Right hindlimb (tissue), 1 donor: ENCODE measurements at regions not wholly inside any gene's neighbourhood (a gene's known extent, or its start where the extent isn't known, plus 50 kb on each side); places are given as distances from the start of the nearest gene placed in this dataset.

ENCODE experiments used
- DNase-seq: peaks from one replicate; pipeline ENCODE4 v3.0.0-alpha.2; 2018

DNA sequence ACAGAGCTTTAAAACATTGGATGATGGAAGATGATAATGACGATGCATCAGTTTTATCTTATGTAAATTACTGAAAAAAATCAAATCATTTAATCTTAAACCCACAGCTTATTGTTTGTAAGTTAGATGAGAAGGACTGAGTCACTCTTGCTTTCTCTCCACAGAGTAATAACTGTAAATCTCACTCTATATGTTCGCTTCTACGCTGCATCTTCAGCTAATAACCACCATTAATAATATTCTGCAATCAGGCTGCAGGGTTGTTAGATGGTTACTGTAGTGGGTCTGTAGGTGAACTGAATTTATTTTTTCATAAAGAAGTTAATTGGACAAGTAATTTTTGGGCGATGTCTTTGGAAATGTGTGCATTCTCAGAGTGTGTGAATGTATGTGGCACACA, 260.0 kb downstream of the FAT3 start:
- DNase-seq = no peak

DNA sequence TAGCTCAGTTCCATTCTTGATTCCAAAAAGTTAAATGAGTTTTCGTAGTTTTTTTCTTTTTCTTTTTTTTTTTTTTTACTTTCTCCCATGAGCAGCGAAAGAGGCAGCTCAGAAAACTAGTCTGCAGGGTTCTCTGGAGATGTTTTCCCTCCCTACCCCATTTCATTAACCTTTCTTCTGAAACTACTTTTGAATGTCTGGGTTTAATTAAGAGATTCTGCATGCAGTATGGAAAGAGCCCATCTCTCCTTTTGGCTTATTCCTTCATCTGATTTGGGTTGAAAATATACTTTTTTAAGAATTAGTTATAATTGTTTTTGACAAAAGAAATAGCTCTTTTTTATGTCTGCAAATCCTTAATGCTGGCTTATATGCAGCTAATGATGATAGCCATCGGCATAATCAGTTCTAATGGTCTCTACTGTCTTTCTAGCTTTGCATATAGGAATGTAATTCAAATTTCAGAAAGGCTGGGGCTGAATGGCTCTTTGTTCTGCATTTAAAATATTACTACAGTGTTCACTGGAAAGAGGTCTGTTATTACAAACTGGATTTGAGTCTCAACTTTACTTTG, 265.3 kb downstream of the FAT3 start:
- DNase-seq = no peak

DNA sequence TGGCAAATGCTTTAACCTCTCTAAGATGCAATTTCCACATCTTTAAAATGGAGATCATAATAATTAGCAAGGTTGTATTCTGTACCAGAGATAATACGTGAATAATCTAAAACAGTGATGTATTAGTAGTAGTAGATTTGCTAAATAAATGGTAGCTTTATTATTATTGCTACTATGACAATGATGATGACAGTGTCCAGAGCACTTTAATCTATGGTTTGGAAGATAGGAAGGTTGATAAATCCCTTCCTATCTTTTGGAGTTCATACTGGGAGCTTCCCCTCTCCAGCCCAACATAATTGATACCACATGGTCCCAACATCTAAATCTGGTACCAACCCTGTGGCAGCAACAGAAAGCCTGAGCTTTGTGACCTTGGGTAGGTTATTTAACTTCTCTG, 267.8 kb downstream of the FAT3 start:
- DNase-seq = no peak

DNA sequence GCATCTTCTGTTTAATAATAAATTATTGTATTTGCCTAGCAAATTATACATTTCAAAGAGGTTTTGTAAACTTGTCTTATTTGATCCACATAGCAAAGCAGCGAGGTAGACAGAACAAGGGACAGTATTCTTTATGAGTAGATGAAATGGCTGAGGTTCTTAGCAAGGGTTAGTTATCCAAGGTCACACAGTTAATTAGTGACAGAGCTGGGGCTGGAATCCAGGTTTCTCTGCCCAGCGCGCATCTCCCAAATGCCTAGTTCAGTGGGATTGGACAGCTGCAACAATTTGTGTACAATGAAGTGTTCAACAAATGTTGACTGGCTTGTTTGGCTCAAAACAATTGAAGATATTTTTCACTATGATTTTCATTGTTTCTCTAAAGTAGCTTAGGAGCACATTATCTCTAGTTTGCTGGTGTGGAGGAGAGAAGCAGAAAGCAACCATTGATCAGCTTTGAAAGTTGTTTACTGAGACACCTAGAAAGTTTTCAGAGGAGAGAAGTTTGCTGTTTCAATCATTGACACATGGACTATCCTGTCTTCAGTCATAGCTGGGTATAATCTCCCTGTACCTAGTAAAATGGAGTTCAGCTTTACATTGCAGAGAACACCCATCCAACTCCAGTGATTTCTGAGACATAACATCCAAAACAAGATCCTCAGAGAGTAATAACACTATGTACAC, 270.6 kb downstream of the FAT3 start:
- no peak for DNase-seq

DNA sequence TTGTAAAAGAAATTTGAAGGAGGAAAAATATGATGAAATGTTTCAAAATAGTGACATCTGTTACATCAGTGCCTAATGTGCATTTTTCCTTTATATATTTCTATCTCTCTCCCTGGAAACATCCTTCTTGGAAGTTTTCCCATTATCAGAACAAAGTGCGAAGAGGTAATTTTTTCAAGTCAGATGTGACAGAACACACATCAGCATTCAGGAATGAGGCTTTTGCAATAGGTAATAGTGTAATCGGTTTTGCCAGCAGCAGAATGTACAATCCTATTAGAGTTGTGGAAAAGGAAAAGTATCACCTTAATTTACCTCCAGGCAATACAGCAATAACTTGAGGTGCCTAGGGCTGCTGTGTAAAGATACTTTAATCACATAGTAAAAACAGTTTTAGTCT, 275.8 kb downstream of the FAT3 start:
- no peak for DNase-seq

DNA sequence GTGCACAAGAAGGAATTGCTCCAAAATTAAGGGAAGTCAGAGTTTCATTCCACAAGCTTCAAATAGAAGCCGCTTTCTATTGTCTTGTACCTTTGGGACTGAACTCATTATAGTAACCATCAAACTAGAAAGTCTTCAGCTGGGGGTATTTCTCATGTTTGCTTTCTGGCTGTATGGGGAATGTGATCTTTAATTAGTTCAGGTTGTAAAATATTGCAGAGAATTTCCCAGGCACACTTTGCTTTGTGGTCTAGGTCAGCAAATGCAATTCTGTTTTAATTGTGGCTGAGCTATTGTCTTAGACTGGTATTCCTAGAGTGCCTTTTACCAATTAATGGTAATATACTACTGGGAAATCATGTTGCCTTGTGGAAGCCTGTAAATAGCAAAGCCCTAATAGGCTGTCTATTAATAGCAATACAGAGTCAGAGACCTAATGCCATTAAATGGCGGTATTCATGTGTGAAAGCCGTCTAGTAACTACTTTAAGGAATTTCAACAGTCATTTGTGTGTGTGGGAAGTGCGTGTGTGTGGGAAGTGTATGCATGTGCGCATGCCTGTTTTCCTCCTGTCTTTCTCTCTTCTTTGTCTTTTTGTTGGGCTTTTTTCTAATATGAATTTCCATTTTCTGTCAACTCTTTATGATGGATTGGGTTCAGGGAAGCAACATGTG, 276.6 kb downstream of the FAT3 start:
- DNase-seq = no peak

DNA sequence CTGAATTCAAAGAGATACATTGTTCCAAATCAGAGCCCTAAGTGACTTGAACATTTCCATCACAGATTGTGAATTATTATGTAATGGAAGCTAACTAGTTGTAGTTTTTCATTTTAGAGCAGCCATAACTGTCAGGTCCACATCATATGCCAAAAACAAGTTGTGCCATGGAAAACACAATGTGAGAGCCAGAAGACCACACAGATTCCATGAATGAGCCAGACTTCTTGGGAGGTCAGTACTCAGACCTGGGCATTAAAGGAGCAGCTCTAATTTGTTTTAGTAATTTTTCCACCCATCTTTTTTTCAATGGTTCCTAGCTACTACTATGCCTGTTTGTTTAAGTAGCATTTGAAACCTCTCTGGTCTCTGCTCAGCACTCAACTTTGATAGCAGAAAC, 279.4 kb downstream of the FAT3 start:
- DNase-seq = peak; percentile 26

DNA sequence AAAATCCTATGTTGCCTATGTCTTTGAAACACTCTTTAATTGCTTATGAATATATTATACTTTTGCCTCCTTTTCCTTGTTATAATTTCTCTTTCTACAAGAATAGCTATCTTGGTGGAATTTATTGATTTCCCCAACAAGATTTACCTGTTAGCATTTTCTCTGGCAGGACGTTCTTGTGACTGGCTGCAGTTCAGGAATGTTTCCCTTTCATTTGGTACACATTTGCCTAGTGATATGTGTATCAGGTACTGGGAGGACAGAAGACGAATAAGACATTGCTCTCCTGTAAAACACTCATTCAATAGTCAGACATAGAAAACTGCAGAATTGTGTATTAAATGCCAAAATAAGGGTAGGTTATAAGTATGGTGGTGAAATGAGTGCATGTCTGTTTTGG, 279.9 kb downstream of the FAT3 start:
- no peak for DNase-seq

DNA sequence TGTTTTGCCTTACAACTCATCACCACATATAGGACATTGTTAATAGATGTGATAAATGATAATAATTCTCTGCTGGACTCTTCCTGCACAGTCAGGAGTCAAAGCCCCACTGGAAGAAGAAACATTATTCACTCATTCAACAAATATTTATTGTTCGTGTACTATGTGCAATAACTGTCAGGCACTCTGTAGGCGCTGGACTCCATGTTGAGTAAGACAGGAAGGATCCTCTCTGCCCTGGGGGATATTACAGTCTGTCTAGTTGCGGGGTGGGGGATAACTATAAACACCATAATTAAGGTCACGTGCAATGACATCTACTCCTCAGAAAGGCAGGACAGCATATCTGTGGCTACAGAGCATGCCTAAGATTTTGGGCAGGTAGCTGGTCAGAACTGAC, 281.1 kb downstream of the FAT3 start:
- DNase-seq = no peak

DNA sequence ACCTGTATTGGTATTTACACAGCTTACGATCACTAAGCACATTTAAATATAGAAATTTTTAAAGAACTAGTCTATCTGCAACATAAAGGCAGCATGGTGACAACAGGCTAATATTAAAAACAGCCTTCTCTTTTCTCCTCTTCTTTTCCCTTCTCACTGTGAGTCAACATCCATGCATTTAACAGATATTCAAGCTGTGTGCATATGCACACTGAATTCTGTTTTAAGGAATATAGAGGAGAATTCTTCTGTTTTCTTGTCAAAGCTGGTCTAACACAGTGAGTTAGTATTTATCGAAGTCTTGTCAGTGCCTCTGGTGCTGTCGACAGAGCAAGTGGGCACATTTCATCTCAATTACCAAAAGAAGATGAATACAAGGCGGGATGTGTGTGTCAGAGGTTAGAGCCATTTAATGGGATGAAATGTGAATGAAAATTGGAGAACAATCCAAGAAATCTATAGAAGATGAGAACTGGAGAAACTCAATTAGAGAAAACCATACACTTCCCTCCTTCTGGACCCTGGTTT, 282.3 kb downstream of the FAT3 start:
- no peak for DNase-seq

DNA sequence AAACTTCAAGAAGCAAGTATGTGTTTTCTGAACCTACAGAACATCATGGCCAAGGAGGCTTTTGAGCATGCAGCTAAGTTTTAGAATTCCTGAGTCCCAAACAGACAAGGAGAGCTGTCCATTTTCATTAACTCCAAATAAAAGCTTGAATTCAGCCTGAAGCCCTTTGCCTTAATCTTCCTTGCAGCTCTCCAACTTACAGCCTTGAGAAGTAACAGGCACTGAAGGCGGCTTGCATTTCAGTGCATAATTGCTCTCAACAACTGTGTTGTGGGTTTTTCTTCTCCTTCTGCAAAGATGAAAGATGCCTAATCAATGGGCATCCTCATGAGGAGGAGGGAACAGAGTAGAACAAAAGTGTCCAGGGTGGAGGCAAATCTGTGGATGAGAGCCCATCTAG, 286.0 kb downstream of the FAT3 start:
- DNase-seq = no peak

DNA sequence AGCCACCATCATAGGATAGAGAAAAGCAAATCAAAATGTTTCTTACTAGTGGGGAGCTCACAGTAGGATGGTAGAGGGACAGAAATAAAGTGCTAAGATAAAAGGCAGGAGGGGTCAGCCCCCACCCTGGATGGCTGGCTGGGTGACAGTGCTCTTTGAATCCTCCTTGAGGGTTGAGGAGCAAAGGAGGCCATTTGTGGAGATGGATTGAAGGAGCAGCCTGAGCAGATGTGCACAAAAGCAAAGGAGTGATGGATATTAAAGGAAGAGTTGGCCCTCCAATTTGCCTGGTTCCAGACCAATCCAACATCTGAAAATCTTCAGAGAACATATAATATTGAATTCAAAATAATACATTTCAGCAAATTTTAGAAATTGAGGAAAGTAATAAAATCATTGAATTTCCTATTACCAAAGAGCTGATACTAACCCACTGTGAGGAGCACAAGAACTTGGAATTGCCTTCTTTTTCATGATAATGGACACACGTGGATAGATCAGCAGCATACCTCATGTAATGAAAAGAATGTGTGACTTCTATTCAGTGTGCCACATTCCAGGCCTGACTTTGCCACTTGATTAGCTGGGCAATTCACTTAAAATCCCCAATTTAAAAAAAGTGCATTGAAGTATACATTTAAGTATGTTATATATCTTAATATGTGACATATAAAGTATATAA, 287.0 kb downstream of the FAT3 start:
- DNase-seq = no peak

DNA sequence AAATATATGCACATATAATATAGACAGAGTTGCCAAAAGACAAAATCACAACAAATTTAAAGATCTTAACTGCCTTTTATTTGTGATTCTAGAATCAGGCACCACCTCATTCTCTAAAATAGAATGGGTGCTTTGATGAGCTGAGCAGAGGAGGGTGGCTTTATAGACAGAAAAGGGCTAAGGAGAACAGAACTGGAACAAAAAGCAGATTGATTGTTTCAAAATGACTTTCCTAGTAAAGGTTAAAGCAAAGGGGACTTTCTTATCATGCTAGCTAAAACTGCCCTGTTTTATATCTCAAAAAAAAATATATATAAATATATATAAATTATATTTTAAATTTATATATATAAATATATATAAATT, 287.6 kb downstream of the FAT3 start:
- no peak for DNase-seq

DNA sequence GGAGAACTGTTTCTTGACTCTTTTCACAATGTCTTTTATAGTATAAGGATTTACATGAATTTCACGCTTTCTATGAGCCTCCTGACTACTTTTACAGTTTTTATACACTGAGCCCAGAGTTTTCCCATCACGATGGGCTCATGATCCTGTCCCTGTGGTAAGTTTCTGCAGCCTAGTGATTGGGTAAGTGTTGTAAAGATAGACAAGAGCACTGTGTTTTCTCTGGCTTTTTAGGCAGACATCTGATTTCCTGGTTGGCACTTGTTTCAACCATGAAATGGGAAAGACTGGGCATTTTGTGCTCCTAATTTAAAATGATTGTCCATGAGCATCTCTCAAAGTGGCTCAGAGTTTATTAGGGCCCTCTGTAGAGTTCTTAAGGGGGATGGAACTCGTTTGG, 299.0 kb downstream of the FAT3 start:
- no peak for DNase-seq

DNA sequence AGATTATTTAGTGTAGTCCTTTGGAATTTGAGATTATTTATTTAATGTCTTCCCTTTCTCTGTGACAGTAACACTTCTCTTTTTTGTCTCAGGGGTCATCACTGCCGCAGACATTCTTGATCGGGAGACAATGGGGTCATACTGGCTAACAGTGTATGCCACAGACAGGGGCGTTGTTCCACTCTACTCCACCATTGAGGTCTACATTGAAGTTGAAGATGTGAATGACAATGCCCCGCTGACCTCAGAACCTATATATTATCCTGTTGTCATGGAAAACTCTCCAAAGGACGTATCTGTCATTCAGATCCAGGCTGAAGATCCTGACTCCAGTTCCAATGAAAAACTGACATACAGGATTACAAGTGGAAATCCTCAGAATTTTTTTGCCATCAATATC, 299.9 kb downstream of the FAT3 start:
- no peak for DNase-seq

DNA sequence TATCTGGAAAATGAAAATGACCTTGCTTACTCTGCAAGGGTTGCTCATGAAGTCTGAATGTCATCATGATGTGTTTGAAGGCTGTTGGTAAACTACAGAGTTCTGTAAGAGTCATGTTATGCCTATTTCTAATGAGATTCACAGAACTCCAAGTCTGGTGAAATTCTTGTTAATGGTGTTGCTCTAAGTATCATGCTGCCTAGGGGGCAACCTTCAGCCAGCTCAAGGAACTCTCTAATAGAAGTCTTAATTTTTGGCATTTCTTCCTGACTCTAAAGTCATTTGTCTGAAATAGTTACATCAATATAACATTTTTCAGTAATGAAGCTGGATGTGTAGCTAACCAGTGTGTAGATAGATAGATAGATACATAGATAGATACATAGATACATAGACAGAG, 302.8 kb downstream of the FAT3 start:
- DNase-seq = no peak

DNA sequence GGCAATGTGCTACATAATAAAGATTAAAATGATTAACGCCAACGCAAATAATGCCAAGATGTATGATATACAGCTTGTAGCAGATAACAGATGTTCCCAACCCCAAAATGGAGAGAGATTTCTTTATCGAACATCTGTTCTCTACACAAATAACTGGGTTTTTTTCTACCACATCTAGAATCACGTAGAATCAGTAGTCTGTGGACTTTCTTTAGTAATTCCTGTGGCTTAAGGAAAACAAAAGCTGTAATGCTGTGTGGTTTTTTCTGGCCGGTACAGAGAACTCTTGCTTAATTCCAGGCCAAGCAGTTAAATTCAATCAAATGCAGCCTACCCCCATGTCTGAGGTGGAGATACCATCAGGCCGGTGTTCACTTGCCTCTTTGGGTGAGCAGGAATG, 303.4 kb downstream of the FAT3 start:
- DNase-seq = no peak

DNA sequence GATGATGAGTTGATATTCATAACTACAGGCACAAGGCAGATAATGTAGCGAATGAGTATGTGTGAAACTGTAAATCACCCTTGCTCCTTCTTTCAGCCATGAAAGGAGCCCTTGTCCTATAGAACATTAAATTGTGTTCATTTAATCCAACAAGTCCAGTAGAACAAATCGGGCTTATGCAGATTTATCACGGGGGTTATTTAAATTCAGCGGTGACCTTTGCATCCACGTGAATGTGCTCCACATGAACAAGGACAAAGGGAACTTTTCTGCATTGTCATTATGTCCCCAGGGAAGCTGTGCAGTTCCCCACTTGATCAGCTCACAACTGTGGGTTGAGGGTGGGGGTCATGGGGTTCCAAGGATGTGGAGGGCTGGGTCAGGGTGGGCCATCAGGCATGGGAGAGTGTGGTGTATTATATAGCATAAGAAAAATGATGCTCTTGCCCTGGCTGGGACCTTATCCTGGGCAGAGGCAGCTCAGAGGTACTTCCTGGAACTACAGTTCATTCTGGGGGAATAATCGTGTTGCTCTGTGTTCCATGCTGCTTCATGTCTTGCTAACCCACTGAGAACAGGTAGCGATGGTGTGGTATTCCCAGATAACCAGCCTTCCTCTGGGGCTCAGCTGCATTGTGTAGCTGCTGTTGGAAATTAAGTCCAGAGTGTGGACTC, 306.6 kb downstream of the FAT3 start:
- DNase-seq = no peak

DNA sequence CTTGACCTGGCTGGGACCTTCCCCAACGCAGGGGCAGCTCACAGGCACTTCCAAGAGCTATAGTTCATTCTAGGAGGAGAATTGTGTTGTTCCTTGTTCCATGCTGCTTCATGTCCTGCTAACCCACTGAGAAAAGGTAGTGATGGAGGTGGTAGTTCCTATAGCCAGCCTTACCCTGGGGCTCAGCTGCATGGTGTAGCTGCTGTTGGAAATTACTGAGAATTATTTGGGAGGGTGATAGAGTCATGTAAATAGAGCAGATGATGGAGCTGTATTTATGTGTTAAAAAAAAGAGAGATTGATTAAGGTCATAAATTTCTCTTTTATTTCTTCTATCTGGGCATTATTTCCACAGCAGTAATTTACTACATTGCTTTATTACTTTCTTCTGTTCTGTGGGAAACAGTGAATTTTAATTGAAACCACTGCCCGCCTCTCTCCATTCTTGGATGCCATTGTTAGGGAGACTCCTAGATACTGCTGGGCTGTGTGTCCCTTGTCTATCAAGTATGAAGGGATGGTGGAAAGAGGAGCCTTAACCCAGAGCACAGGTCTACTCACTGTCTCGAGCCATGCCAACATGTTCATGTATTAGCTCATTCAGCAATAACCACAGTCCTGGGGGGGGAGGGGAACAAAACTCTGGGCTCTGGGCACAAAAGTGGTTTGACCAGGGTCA, 309.2 kb downstream of the FAT3 start:
- no peak for DNase-seq

DNA sequence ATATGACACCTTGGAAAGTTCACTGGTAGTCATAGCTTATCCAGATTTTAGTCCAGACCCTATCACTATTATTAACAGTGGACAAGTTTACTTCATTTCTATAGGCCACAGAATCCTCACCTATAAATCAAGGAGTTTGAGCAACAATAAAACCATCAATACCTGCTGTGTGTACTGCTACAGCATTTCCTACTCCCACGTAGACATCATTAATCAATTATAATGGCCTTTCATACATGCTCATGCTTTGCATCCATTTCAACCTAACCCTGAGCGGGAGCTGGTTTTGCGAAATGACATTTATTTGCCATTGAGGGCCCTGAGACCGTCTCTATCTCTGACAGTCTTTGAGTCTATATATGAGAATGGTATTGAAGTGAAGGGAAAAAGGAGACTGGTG, 312.3 kb downstream of the FAT3 start:
- DNase-seq = no peak

DNA sequence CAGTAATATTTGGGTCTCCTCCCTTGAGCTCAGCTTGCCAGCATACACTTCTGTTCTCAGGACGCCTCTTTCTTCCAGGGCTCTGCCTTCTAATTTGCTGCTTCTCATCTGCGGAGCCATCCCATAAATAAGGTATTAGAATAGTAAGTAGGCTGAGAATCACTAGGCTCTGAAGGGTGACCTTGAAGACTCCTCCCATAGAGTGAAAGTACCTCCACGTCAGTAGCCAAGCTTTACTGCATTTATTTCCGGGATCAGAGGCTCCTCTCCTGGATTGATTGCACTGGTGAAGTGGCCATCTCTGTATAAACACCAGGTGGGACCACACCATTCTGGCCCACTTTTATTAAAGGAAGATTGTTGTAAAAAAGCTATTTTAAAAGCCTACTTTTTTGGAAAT, 315.5 kb downstream of the FAT3 start:
- no peak for DNase-seq

DNA sequence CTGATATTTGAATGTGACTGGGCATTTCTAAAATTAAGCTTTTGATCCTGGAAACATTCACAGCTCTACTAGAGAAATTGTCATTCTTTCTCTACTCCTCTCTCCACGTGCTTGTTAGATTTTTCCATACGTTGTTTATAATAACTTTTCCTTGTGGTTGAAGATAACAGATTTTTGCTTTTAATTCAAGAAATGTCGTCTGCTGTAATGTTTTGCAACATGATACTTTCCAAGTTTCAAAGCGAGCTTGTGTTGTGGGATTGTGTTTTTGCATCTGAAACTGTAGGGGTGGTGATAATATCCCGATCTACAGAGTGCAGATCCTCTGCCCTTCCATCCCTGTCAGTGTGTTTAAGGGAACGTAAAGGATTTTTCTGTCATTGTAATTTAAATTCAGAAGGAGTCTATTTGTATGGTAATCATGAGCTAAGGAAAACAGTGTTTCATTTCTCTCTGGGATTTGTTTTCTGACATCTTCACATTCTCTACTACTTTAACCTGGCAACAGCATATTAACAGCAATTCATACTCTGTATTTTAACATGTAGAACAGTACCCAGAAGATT, 321.4 kb downstream of the FAT3 start:
- no peak for DNase-seq
